GM19035 (cell line): ENCODE measurements at regions not wholly inside any gene's neighbourhood (a gene's known extent, or its start where the extent isn't known, plus 50 kb on each side); places are given as distances from the start of the nearest gene placed in this dataset.

Source experiments
- ATAC-seq: cut with Tn5 transposase; IDR thresholded peaks from one replicate; pipeline ENCODE4 v1.9.1; 2021; ENCODE audit not compliant: unreplicated experiment

DNA sequence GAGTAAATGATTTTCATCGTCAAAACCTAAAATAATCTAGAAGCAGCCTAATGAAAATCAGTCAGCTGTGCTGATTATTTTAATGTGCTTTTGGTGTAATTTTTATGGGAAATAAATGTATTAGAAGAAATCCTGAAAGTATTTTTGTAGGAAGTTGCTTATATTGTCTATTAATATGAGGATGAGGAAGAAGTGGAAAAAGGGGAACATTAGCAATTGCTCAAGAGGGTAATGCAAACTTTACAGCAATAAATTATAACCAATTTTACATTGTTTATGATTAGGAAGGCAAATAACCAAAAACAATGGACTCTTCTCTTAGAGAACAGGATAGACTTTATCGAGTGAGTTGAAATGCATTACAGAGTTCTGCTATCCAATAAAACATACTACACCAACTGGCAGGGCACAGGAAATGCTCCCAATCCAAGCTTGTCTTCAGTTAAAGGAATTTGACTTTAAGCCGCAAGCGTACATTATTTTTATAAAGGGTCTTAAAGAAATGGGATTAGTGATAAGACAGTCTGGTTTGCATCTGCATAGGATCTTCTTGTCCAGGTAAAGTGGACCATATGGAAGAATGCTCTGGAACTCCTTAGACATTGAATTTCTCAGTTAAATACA is 374.8 kb downstream of the PDGFC start:
- no peak for ATAC-seq

DNA sequence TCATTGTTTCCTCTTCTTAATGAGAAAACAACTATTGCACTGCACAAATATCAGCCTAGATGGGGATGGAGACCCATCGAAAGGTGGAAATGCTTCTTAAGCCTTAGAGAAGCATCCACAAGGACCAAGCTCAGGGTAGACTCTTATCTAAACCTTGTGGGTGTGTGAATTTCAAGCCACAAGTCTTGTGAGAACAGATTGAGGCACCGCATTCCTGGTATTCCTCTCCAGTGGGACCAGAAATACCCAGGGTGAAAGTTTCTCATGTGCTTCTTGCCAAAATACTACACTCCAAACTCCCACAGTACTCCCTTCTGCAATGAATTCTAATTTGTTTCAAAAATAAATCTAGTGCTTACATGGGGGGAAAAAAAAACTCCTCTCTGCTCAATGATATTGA is 375.6 kb downstream of the PDGFC start:
- ATAC-seq, result no peak

DNA sequence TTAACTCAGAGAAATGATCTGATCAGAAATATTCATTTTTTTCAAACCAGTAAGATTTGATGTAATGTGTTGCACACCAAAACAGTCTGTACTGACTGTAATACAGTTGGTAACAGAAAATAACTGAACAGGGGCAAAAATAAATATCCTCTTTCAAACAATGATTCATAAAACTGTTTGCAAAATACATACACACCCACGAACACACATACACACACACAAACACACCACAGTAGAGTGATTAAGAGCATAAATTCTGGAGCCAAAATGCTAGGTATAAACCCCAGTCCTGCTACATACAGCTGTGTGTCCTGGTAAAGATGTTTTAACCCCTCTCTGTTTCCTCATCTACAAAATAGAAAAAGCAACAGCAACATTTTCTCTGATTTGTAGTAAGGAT is 376.6 kb downstream of the PDGFC start:
- ATAC-seq, result no peak

DNA sequence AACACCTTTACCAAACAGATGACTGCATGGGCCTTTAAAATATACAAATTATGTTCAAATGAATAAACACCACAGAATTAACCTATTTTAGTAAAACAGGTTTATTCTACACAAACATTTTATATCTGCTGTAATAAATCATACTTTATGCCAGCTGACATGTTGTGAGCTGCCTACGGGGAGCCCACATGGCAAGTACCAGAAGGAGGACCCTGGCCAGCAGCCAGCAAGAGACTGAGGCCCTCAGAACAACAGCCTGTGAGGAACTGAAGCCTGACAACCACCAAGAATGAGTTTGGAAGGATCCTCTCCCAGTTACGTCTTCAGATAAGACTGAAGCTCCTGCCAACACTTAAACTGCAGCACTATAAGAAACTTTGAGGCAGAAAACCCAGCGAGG is 377.0 kb downstream of the PDGFC start:
- no peak for ATAC-seq

DNA sequence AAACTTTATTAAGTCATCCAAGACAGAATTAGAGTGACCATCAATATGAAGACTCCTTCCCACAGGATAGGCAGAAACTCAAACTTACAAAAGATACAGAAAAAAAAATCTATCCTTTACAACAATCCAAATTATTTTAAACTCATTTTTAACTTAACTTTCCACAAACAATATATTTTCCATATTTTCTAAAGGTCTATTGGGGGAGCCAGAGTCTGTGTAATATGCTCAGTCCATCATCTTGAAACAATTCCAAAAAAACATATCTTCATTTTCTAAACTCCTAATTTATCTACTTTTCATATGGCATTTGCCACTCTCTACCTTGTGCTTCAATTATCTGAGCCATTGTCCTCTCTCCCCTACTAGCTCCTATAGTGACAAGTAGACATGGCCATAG is 378.1 kb downstream of the PDGFC start:
- no peak for ATAC-seq

DNA sequence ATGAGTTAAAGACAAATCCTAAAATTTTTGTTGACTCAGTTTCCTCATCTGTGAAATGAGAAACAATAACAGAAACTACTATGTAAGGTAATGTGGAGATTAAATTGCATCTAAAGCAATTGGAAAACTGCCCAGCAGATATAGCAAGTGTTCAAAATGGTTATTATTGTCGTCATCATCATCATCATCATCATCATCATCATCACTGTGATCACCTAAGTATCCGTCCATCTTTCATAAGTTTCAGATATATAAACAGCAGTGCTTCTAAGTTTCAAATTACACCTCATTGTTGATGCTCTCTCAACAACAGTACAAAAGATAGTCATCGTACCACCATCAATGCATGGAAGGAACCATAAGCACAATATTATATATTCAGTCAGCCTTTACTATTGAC is 379.9 kb downstream of the PDGFC start:
- no peak for ATAC-seq

DNA sequence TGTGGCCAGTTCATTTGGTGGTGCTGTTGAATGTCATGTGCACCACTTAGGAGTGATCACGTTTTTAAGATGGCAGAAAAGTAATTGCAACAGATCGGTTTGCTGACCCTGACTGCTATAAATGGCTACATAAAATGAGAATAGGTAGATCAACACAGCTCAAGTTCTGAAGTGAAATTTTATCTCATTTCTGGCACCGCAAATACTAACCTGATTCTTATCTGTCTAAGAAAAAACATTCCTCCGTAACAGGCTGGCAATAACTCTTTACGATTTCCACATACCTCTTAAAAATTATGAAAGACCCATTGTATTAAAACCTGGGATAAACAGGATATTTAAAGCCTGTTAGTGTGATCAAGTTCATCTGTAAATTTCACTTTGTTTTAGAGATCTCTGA is 387.5 kb downstream of the PDGFC start:
- no peak for ATAC-seq

DNA sequence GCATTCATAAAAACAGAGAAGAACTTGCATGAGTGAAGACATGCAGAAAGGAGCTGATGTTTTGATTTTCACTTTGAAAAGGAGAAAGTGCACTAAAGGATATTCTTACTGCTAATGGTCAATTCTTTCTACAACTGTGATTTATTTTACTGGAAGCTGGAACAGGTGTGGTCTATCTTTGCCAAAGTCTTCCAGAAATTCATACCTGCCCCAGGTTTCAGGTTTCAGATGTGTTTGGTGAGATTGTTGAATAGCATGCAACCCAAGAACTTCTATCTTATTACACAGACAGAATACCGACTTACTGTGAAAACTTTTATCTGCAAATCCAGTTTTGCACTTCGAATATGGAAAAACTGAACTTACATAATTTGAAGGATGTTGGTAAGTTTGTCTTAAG is 388.3 kb downstream of the PDGFC start:
- no peak for ATAC-seq

DNA sequence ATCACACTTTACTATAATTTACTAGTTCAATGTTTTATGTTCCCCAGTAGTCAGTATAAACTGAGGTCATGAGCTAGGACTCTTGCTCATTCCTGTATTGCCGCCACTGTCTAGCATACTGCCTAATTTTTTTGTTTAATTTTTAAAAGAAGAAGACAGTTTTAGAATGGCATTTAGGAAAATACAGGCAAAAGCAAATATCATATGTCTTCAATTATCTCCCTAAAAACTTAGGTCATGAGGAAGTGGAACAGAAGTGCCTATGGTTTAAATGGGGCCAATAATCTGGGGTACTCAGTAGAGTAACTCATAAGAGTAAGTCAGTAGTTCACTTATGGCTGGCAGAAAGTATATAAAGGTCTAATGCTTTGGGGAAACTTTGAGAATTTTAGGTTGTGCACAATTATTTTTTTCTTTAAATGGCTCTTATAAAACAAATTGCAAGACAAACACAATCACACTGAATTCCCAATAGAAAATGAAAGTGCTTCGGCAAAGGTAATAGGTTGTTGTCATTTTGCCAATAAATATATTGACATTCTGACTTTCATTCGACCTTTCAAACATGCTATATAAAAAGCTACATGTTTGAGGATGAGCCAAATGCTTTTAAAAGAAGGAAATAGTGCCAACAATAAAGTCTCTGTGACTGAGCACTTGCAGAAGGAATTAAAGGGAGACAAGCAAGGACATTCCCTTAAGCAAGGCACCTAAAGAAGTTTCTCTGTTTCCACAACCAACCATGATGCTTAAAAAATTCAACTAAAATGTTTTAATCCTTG is 390.1 kb downstream of the PDGFC start:
- ATAC-seq, result no peak

DNA sequence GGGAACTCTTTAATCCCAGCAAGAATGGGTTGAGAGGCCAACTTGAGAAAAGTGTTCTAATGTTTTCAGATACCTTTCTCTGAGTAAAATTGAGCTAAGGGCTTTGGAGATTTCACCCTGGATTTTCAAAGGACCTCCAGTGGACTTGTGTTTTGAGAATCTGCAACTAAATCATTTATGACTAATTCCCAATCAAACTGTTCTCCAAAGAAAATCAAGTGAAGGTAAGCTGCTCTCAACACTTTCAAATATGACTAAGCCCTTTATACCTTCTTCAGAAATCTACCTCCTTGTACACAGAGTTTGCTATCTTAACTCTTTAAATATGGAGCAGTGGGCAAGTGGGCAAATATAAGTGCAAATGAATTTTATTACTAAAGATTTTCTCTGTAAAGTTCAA is 392.9 kb downstream of the PDGFC start:
- no peak for ATAC-seq

DNA sequence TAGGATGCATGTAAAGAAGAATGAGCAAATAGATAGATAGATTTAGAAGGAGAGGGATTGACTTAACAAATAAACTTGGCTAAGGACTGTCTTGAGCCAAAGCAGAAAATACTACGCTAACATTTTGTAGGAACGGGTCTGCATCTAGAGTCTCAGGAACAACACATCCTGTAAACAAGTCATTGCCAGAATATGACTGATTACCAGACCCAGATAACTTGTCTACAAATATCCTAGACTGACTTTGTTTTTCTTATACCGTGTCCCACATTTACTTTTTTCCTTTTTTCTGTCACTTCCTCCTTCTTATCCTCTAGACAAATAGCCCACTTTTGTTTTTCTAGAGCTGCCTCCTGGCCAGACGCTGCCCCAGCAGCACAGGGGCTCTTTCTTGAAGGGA is 393.6 kb downstream of the PDGFC start:
- ATAC-seq, result no peak

DNA sequence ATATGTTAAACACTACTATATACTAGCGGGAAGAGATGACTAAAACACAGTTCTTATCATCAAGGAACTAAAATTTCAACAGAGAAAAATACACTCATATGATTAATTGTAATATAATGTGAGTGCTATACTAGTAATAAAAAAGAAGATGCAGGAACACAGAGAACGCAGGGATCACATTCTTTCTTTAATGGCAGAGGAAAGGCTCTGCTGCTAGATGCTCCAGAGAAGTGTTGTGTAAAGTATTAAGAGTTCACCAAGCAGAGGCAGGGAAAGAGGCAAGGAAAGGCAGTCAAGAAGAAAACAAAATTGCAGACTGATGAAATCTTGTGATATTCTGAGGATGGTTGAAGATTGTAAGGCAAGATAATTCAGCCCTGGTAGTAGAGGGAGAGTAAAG is 394.7 kb downstream of the PDGFC start:
- ATAC-seq, result no peak

DNA sequence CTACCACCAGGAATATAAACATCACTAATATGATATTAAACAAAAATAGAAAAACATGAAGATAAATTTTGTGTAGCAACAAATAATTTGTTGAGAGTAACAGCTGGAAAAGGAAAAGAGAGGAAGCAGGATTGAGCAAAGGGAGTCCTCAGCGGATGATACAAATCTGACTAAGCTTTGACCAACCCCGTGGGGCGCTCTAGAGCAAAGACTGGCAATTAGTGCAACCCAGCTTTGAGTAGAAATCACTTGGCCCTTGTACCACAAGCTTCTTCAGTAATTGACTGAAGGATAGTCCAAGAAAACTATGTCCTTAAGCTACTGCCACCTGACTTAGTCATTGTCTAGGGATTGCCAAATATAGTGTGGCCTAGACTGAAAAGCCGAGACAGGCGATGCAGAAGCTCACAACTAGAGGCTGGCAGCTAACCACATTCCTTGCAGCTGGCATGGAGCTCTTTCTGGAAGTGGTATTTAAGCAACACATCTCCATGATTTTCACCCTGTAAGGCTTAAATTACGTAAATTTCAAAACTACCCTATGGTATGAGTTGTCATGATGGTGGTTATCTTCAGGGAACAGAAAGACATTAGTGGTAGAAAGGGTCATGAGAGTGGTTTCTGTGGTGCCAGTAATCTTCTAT is 396.0 kb downstream of the PDGFC start:
- no peak for ATAC-seq

DNA sequence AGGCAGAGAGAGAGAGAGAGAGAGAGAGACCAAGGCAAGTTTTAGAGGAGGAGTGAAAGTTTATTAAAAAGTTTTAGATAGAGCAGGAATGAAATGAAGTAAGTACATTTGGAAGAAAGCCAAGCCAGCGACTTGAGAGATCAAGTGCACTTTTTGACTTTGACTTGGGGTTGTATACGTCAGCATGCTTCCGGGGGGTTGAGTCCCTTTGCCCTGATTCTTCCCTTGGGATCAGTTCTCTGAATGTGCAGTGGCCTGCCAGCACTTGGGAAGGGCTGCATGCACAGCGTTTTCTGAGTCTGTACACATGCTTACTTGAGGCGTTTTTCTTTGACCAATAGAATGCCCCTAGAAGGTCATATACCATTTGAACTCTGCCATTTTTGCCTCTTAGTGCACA is 400.5 kb downstream of the PDGFC start:
- no peak for ATAC-seq

DNA sequence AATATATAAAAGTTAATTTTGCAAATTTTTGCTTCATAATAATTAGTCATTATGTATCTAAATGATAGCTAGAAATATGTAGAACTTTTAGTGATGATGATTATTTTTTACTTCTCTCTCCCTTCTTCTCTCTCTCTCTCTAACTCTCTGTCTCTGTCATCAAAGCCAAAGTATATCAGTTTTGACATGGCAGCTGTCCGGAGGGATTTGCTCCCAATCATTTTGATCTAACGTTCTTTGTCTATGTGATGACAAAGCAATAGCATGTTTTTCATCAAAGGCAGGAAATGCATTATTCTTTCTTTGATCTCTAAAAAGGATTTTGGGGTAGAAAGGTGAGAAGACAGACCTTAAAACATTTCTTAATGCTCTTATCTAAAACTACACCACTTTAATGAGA is 402.1 kb downstream of the PDGFC start:
- ATAC-seq, result no peak

DNA sequence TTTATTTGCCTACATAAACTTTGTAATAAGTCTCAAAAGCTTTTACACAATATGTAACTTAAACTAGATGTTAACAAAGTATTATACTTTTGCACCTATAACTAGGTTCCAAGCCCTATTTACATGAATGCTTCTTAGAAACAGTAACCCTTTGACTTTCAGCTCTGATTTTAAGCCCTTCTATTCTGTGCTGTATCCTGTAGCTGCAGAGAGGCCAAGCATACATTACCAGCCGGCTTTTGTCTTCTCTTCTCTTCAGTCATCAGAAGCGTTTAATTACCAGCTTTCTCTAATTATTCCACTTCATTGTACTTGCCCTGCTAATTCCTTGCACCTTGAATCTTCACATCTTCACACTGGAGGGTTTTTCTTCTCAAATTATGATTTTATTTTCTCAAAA is 403.1 kb downstream of the PDGFC start:
- ATAC-seq, result no peak

DNA sequence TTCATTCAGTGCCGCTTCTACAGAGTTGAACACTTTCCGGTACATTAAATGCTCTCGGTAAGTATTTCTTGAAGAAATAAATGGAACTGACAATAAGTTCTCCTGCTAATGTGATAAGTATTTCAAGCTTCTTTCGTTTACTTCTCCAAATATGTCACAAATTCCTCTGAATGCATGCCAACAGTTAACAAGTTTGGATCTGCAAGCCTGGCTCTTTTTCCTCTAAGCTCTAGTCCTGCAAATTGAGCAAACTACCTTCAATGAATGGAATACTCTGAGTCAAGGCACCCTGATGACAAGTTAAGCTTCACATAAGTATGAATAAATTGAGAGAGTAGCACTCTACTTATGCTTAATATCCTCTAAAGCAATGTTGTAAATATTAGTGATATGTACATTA is 403.6 kb downstream of the PDGFC start:
- no peak for ATAC-seq

DNA sequence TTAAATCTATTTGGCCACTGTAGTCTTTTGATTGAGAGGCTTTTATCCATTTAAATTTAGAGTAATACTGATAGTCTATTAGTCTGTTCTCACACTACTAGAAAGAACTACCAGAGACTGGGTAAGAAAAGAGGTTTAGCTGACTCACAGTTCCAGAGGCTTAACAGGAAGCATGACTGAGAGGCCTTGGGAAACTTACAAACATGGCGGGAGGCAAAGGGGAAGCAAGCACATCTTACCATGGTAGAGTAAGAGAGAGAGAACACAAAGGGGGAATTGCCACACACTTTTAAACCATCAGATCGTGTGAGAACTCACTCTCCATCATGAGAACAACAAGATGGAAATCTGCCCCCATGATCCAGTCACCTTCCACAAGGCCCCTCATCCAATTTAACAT is 410.9 kb downstream of the PDGFC start:
- ATAC-seq, result no peak

DNA sequence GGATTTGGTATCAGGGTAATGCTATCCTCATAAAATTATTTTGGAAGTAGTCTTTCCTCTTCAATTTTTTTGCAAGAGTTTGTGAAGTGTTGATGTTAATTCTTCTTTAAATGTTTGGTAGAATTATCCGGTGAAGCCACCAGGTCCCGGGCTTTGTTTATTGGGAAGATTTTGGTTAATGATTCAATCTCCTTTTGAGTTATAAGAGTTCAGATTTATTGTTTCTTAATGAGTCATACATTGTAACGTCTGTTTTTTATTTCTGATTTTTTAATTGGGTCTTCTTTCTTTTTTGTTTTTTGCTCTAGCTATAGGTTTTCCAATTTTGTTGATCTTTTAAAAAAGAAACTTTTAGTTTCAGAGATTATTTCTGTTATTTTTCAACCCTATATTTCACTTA is 412.3 kb downstream of the PDGFC start:
- ATAC-seq, result no peak

DNA sequence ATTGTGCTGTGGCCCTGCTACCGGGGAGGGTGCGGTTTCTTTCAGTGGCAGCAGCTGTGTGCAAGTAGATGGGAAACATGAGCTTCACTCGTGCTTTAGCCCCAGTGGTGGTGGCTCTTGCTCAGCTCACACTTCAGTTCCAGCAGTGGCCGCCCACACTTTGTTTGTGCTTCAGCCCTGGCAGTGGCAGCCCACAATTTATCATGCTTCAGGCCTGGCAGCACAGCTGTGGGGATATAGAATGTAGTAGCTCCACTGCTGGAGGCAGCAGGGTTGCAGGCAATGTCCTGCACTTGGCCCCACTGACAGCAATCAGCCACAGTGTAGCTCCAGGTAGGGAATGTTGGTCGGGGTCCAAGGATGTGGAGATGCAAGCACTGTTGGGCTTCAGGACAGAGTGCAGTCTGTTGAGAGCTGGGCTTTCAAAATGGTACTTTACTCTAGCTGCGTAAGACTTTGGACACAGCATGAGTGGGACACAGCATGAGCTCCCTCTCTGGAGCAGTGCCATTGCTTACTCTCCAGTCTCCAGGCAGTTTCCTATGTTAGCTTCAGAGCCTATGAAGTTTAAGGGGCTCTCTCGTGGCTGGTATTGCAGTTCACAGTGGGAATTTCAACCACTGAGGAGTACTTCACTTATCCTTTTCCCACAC is 413.1 kb downstream of the PDGFC start:
- no peak for ATAC-seq

DNA sequence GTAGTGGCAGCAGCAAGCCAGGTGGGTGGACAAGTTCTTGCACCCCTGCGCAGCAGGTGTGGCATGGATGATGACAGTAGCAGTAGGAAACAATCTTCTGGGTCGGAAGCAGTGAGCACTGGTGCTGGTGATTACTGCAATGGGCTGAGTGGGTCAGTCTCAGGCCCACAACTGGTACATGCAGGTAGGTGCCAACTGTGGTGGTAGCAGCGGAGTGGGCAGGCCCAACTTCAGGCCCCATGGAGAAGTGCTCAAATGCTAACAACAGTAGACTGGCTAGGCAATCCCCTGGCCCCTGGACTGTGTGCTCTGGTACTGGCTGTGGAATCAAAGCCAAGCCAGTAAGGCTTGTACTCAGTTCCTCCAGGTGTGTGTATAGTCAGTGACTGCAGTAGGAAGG is 413.7 kb downstream of the PDGFC start:
- no peak for ATAC-seq

DNA sequence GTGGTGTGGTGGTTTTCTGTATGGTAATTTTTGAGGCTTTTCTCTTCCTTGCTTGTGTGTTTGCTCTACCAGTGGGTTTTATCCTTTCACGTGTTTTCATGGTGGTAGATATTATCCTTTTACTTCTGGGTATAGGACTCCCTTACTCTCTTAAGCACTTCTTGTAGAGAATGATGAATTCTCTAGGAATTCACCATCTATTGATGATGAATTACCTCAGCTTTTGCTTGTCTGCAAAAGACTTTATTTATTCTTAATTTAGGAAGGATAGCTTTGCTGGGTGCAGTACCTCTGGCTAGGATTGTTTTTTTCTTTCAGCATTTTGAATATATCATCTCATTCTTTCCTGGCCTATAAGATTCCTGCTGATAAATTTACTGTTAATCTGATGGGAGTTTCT is 415.3 kb downstream of the PDGFC start:
- ATAC-seq, result no peak
